GM19397 (cell line): ENCODE measurements at regions not wholly inside any gene's neighbourhood (a gene's known extent, or its start where the extent isn't known, plus 50 kb on each side); places are given as distances from the start of the nearest gene placed in this dataset.

ENCODE experiments used
- ATAC-seq: cut with Tn5 transposase; IDR thresholded peaks from one replicate; pipeline ENCODE4 v1.9.1; 2021; ENCODE audit warnings: mild to moderate bottlenecking, moderate library complexity; ENCODE audit not compliant: unreplicated experiment

DNA sequence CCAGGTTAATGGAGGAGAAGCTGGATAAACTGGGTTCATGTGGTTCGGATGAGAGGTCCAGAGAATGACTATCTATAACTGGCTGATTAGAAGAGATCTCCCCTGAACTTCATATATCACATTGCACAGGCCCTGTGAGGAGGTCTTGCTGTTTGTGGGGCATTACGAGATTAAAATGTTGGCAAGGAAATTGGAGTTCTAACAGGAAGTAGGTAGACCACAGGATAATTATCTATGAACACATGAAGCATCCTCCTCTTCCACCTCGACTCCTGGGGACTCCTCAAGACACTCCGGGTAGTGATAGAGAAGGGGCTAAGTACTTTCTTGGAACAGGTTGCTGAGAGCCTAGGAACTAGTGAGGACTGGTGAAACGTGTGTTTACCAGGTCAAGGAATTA is 418.8 kb downstream of the KCNH5 start:
- ATAC-seq = no peak

DNA sequence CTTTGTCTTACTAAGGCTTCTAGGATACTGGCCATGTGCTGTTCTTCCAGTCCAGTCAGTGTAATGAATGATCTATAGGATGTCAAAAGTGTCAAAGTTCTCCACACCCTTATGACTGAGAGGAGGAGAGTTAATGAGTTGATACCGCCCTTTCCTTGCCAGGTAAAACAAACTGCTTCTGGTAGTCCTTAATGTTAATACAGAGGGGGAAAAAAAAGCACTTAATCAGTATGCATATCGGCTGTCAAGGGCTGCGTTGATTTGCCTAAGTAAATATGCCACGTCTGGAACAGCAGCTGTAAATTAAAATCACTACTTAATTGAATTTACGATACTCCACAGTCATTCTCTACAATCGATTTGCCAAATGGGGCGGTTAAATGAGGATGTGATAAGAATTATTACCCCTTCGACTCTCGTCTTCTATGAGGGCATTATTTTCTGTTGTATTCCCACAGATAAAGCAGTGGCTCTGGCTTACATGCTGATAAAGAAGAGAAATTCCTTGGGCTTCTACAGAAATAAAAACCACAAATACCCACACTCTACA is 416.0 kb downstream of the KCNH5 start:
- ATAC-seq = no peak

DNA sequence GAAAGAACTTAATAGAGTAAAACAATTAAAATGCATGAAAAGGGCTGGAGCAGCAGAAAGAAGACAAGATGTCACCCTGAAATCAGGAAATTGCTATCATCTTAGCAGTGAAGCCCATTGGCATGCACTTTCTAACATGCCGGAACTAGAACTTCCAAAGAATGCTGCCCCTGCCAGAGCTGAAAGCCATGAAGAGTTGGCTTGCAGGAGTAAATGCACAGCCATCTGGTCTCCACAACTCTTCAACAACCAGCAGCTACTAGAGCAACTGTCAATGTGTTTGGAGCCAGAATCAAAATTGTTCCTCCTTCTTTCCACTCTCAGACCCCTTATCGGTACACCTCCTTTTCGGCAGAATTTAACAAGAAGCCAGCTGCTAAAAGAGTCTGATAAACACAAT is 414.1 kb downstream of the KCNH5 start:
- ATAC-seq = no peak

DNA sequence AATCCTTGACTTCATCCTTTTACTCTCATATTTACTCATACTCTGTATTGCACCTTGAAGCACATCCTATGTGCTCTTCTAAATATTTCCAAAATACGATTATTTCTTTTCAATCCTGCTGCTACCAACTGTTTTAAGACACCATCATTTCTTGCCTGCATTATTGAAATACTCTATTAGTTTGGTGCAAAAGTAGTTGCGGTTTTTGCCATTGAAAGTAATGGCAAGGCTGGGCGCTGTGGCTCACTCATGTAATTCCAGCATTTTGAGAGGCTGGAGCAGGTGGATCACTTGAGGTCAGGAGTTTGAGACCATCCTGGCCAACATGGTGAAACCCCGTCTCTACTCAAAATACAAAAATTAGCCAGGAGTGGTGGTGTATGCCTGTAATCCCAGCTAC is 412.5 kb downstream of the KCNH5 start:
- ATAC-seq = no peak

DNA sequence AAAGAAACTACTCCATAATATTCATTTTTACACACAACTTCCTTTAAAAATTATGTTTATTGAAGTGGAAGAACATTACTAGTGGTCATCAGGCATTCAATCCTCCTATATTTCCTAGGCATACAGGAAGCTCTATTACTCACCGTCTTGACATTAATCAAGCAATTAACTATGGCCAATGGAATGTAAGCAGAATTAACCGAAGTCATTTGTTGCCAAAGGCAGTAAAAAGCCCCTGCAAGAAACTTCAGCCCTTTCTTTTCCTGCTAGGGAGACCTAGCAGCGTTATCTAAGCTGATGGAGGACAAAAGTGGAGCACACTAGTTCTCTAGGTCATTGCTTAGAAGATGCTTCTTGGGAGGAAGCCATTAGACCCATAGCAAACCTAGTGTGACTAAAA is 399.6 kb downstream of the KCNH5 start:
- no peak for ATAC-seq
